Activated B cell treated with CpG ODN at 0.5 μM for 24 hours (primary cell): ENCODE measurements at regions not wholly inside any gene's neighbourhood (a gene's known extent, or its start where the extent isn't known, plus 50 kb on each side); places are given as distances from the start of the nearest gene placed in this dataset.

ENCODE experiments used
- ATAC-seq: fragments of 200-7000 bp; cut with Tn5 transposase; one replicate; pipeline ENCODE4 v1.10.0; 2021; ENCODE audit warnings: low read depth, mild to moderate bottlenecking, moderate library complexity
- CTCF ChIA-PET: fragments of 350-600 bp; sonication (Branson Sonifier 250); formaldehyde crosslinking; loops from one replicate; lab custom pipeline; 2021; ENCODE audit warnings: antibody characterized with exemption; lab: Charles Lee
- POLR2A ChIA-PET: fragments of 350-600 bp; sonication (Branson Sonifier 250); formaldehyde crosslinking; loops from one replicate; lab custom pipeline; 2021; ENCODE audit warnings: antibody characterized with exemption; lab: Charles Lee
- DNase-seq: peaks from one replicate; pipeline ENCODE4 v3.0.0; 2022
- H3K27ac Mint-ChIP-seq: one replicate; pipeline ENCODE4 v1.8.0; 2020; ENCODE audit warnings: mixed read lengths
- H3K27me3 Mint-ChIP-seq: one replicate; pipeline ENCODE4 v1.8.0; 2021; ENCODE audit warnings: mixed read lengths
- H3K36me3 Mint-ChIP-seq: one replicate; pipeline ENCODE4 v1.8.0; 2021; ENCODE audit warnings: low read depth, mixed read lengths
- H3K4me1 Mint-ChIP-seq: one replicate; pipeline ENCODE4 v1.8.0; 2021; ENCODE audit warnings: mixed read lengths
- H3K4me3 Mint-ChIP-seq: one replicate; pipeline ENCODE4 v1.8.0; 2020; ENCODE audit warnings: mild to moderate bottlenecking, mixed read lengths
- H3K9me3 Mint-ChIP-seq: one replicate; pipeline ENCODE4 v1.8.0; 2020; ENCODE audit warnings: mixed read lengths
- intact Hi-C: fragments of 100-400 bp; cut with micrococcal nuclease; formaldehyde crosslinking; loops from one replicate; pipeline ENCODE4 v1.15.1; 2024
- TF ChIP-seq, protein P1 (sequence below): fragments of 200-600 bp; IDR thresholded peaks from one replicate; pipeline ENCODE4 v1.8.0; 2022; ENCODE audit warnings: antibody characterized with exemption, mild to moderate bottlenecking

DNA sequence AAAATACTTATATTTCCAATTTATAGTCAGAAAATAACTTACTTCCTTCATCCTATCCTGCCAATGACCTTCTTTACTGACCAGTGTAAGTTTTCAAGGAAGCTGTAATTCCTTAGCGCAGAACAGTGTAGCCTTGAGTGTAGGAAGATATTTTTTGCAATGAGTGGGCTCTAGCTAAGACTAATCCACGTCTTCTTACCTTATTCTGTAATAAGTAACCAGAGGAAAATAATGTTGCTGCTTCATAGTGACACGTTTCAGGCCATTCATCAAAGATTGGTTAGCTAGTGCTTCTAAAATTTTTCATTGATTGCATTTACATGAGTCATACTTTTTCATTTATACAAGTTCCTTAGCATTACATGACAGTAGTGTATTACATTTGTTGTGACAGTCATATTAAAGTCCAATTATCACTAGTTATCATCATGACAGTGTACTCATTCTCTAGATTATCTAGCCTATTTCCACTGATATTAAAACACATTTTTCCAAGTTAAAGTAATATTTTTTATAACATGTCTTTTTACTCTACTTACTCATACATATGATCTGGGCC lies 403.8 kb upstream of the EPHA3 start:
- no peak for DNase-seq
- no peaks in the 10 kb centered on the region for H3K36me3 Mint-ChIP-seq
- no peaks in the 10 kb centered on the region for H3K9me3 Mint-ChIP-seq
- no peaks in the 10 kb centered on the region for H3K4me1 Mint-ChIP-seq
- no peak overlapping the region for H3K27ac Mint-ChIP-seq
- H3K4me3 Mint-ChIP-seq: no peak overlapping the region
- ATAC-seq: no peak
- CTCF ChIA-PET: no interaction called here
- no peaks in the 10 kb centered on the region for H3K27me3 Mint-ChIP-seq
- intact Hi-C loops: no loop called here
- TF ChIP-seq, protein P1, sequence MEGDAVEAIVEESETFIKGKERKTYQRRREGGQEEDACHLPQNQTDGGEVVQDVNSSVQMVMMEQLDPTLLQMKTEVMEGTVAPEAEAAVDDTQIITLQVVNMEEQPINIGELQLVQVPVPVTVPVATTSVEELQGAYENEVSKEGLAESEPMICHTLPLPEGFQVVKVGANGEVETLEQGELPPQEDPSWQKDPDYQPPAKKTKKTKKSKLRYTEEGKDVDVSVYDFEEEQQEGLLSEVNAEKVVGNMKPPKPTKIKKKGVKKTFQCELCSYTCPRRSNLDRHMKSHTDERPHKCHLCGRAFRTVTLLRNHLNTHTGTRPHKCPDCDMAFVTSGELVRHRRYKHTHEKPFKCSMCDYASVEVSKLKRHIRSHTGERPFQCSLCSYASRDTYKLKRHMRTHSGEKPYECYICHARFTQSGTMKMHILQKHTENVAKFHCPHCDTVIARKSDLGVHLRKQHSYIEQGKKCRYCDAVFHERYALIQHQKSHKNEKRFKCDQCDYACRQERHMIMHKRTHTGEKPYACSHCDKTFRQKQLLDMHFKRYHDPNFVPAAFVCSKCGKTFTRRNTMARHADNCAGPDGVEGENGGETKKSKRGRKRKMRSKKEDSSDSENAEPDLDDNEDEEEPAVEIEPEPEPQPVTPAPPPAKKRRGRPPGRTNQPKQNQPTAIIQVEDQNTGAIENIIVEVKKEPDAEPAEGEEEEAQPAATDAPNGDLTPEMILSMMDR: no peak
- POLR2A ChIA-PET: no interaction called here

DNA sequence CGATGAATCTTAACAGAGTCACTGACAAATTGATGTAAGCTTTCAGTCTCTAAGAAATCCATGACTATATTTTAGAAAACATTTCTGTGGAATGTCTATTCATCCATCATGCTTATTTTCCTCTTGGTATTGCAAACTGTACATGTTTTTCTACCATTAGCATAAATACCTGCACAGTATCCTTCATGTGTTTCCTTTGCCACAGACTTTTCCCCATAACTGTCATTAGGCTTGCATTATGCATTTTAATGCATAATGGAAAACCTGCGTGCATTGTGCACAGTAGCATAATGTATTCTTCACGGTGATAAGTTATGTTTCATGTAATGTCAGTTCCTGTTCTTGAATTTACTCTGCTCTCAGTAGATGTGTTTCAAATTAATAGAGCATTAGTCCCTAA lies 403.1 kb upstream of the EPHA3 start:
- no peak for DNase-seq
- ATAC-seq: no peak
- no peaks in the 10 kb centered on the region for H3K4me1 Mint-ChIP-seq
- H3K27me3 Mint-ChIP-seq: no peaks in the 10 kb centered on the region
- H3K27ac Mint-ChIP-seq: no peak overlapping the region
- intact Hi-C loops: no loop called here
- no peak overlapping the region for H3K4me3 Mint-ChIP-seq
- CTCF ChIA-PET: no interaction called here
- H3K9me3 Mint-ChIP-seq: no peaks in the 10 kb centered on the region
- TF ChIP-seq, protein P1: no peak
- POLR2A ChIA-PET: no interaction called here
- H3K36me3 Mint-ChIP-seq: no peaks in the 10 kb centered on the region

DNA sequence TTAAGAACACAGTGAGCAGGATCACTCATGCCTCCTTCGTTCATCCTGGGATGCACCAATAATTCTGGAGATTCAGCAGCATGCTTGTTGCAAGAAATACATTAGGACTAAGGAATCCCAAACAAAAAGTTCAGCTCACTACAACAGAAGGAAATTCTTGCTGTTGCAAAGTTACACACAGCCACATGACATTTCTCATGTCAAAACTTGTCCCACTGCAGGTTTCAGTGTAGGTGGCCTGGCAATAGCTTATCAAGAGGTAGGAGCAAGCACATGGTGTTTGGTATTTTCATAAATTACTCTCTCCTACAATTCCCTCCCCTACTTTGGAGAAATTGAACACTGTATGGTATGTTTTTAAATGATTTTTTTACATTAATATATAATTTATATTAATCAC lies 399.6 kb upstream of the EPHA3 start:
- H3K36me3 Mint-ChIP-seq: no peaks in the 10 kb centered on the region
- no peaks in the 10 kb centered on the region for H3K4me1 Mint-ChIP-seq
- H3K9me3 Mint-ChIP-seq: no peaks in the 10 kb centered on the region
- ChIA-PET CTCF (no interaction called here), POLR2A (no interaction called here)
- DNase-seq: no peak
- H3K27me3 Mint-ChIP-seq: no peaks in the 10 kb centered on the region
- no peak for ATAC-seq
- intact Hi-C loops: no loop called here
- TF ChIP-seq, protein P1: no peak
- no peak overlapping the region for H3K27ac Mint-ChIP-seq
- no peak overlapping the region for H3K4me3 Mint-ChIP-seq

DNA sequence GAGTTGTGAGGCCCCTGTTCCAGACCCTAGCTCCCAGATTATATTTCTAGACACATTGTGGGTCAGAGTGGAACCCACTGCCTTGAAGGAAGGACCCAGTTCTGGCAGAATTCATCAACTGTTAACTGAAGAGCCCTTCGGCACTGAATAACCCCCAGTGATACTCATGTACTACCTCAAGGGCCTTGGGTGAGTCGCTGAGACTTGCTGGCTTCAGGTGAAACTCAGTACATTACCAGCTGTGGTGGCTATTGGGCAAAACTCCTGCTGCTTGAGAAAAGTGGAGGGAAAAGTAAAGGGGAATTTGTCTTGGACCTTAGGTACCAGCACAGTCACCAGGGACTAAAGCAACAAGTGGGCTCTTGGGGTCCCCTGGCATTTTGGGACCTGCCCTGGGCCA lies 394.9 kb upstream of the EPHA3 start:
- ATAC-seq (no peak), DNase-seq (no peak)
- H3K27me3 Mint-ChIP-seq: no peaks in the 10 kb centered on the region
- H3K27ac Mint-ChIP-seq: no peak overlapping the region
- intact Hi-C loops: no loop called here
- H3K9me3 Mint-ChIP-seq: no peaks in the 10 kb centered on the region
- CTCF ChIA-PET: no interaction called here
- no peaks in the 10 kb centered on the region for H3K36me3 Mint-ChIP-seq
- TF ChIP-seq, protein P1: no peak
- POLR2A ChIA-PET: no interaction called here
- H3K4me3 Mint-ChIP-seq: no peak overlapping the region
- H3K4me1 Mint-ChIP-seq: no peaks in the 10 kb centered on the region

DNA sequence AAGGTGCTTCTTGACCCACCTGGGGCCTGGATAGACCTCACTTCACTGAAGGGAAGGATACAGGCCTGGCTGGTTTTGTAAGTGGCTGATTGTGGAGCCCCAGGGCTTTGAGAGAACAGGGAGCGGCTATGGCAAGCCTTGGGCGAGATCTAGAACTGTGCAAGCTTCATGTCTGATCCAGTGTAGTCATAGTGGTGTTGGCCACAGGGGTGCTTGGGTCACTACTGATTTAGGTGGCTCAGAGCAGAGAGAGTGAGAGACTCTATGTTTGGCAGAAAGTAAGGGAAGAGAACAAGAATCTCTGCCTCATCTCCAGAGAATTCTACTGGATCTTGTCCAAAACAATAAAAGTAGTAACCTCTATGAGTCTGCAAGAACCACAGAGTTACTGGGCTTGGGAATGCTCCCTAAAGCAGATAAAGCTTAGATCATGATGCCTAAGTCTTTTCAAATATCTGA lies 394.2 kb upstream of the EPHA3 start:
- Mint-ChIP-seq H3K27ac (no peak overlapping the region), H3K27me3 (no peaks in the 10 kb centered on the region), H3K9me3 (no peaks in the 10 kb centered on the region), H3K36me3 (no peaks in the 10 kb centered on the region), H3K4me3 (no peak overlapping the region), H3K4me1 (no peaks in the 10 kb centered on the region)
- ATAC-seq (no peak), DNase-seq (no peak)
- ChIA-PET CTCF (no interaction called here), POLR2A (no interaction called here)
- intact Hi-C loops: no loop called here
- TF ChIP-seq, protein P1: no peak
